ENCODE measurements at regions not wholly inside any gene's neighbourhood (a gene's known extent, or its start where the extent isn't known, plus 50 kb on each side); places are given as distances from the start of the nearest gene placed in this dataset.
"Not testable (repeated sequence)": the region's sequence is repeated elsewhere in the genome, so short reads cannot be mapped to it uniquely, and the experiment has no call there.

- DNase-seq = no peak
Measured at GRCh38 chr6:15953152-15953880, 175.6 kb upstream of the MYLIP start.

- DNase-seq = no peak
Measured at GRCh38 chr6:15952231-15953151, 176.4 kb upstream of the MYLIP start.

DNA sequence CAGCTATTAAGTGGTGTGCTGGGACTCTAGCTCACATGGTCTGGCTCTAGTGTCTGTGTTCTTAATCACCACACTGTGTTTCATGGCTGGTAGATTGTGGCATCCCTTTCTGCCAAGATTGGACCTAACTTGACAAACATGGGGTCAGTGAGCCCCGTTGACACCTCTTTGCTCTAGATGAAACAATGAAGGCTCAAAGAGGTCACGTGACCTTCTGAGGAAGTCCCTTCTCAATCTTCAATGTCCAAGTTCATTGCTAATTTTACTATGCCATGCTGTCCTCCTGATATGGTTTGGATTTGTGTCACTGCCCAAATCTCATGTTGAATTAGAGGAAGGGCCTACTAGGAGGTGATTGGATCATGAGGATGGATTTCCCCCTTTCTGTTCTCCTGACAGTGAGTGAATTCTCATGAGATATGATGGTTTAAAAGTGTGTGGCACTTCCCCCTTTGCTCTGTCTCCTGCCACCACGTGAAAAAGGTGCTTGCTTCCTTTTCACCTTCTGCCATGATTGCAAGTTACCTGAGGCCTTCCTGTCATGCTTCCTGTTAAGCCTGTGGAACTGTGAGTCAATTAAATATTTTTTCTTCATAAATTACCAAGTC lies 177.8 kb upstream of the MYLIP start:
- no peak for DNase-seq

DNA sequence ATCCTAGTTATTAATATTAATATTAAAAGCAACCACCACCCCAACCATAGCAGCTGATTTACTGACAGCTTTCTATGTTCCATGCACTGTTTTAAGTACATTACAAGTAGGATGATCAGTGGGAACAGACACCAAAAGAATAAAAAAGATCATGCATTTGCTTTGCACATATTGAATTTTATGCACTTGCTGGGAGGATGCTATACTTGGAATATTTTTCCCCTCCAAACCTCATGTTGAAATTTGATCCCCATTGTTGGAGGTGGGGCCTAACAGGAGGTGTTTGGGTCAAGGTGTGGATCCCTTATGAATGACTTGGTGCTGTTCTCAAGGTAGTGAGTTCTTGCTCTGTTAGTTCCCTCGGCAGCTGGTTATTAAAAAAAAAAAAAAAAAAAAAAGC lies 178.9 kb upstream of the MYLIP start:
- no peak for DNase-seq

GRCh38 chr6:15948930-15949900 lies 179.7 kb upstream of the MYLIP start:
- no peak for DNase-seq

DNA sequence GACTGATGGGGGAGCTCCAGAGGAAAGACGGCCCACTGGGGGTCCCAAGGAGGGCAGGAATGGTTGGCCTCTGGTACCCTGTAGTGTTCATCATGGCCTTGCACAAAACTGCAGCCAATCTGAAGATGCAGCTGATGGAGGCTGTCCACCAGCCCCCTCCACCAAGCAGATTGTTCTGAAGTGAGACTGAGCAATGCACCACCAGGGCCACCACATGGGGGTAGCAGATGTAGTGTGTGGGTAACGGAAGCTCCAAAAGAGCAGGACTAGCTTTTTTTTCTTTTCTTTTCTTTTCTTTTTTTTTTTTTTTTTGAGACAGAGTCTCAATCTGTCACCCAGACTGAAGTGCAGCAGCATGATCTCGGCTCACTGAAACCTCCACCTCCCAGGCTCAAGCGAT lies 181.0 kb upstream of the MYLIP start:
- no peak for DNase-seq

DNA sequence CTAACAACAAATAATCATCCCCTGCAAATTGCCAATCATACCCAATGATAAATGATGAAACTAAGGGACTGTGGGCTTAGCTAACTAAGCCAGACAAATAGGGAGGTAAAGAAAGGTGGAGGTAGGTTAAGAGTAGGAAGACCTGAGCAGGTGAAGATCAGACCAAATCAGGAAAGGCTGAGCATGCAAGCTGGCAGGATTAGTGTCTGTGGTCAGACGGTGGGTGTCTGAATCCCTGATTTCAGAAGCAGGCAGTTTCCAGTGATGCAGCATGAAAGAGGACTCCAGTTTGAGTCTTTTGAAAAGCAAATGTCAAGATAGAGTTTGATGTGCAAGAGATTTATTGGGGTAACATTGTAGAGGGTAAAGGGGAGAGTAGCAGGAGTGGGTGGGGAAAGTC lies 181.4 kb upstream of the MYLIP start:
- no peak for DNase-seq

DNA sequence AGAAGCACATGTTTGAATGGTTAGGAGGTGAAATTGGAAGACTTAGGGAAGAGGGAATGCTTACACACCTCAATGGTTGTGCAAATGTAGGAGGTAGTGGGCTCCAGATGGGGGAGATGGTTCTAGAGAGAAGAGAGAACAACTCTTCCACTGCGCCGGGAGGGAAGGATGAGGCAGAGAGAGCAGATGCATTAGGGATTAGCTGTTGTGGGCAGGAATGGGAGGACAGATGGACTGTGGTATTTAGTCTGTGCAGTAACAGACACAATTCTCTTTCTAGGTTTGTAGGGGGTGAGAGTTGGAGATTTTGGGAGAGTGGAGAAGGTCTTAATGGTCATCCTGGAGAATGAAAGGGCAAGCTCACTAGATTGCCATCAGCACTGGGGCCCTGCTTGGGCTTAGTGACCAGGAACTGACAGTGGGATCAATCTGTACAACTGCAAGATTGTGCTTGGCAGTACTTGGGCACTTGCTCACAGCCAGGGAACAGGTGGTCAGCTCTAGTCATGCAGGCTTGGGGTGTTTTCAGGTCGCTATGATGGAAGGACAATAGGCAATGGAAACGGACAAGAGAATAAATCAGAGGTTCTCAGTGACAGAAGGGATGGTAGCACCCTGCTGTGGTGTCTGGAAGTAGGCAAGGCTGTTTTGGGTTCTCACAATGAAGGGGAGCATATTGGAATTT lies 182.0 kb upstream of the MYLIP start:
- DNase-seq = no peak

- DNase-seq = no peak
Measured at GRCh38 chr6:15945593-15946159, 183.2 kb upstream of the MYLIP start.

DNA sequence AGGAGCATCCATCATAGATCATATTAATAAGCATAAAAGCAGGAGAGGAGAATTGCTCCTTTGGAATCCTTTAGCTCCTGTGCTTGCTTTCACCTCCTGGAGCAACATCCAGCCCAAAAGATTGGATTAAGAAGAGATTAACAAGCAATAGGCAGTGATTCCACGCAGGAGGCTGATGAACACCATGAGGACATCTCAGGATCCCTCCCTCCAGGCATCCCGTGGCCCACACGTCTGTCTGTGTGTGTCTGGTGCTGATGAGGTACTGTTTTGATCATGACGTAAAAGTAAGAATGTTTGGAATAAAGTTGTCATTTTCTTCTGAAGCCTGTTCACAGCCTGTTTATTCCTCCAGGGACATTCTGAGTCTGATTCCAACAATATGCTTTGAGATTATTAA lies 185.5 kb upstream of the MYLIP start:
- DNase-seq = no peak

DNA sequence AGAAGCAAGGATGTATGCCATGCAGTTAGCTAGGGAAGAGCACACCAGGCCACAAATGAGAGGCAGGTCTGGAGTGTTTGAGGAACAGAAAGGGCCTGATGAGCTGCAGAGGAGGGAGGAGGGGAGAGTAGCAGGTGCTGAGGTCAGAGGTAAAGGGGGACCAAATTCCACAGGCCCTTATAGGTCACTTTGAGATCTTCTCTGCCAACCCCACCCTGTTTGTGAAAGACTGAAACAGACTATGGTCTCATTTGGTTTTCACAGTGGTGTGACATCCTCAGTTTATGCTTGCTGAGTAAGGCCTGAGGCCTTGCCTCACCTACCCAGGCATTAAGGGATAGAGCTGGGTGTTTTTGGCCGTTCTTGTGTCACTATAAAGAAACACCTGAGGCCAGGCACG lies 187.7 kb upstream of the MYLIP start:
- no peak for DNase-seq

GRCh38 chr6:15938107-15938506 lies 190.8 kb upstream of the MYLIP start:
- no peak for DNase-seq

DNA sequence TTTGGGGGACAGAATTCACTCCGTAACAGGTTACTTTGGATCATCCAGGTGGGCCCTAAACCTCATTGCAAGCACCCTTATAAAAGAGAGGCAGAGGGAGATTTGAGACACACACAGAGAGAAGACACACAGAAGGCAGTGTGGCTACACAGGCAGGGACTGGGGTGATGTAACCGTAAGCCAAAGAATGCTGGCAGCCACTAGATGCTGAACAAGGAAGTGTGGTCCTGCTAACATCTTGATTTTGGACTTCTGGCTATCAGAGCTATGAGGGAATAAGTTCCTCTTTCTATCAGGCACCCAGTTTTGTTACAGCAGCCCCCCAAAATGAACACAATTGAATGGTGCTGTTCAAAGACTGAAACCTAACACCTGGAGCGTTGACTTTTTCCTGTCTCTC lies 191.3 kb upstream of the MYLIP start:
- DNase-seq = no peak

DNA sequence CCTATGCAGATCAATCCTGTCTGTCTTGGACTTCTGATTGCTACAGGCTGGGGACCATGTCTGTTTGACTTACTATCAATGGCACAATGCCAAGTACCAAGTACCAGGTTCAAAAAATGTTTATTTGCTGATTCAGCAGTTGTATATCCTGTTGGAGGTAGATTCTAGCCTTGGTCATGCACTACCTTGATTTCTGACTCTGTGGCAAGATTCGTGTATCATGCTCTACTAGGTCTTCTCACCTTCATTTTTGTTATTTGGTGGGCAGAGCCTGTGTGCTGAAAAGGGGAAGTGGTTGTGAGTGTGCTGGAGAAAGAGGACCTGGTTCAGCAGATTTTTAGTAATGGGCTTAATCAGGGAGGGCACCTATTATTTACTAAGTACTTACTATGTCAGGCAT lies 192.4 kb upstream of the MYLIP start:
- no peak for DNase-seq

DNA sequence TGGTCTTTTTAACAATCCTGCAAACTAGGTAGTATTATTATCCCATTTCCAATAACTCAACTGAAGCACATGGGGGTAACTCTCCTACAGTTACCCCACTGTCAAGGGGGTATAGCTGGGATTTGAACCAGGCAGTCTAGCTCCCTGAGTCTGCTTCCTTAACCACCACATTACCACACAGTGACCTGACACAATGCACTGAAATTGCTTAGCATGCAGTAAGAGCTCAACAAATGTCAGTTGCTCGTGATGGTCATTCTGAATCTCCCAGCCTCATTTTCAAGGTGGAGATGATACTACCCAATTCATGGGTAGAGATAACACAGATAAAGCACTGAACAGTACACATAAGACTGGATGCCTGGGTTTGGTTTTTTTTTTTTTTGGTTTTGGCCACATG lies 193.2 kb upstream of the MYLIP start:
- DNase-seq = no peak

- not testable (repeated sequence) for DNase-seq
Measured at GRCh38 chr6:15931697-15932096, 197.2 kb upstream of the MYLIP start.

DNA sequence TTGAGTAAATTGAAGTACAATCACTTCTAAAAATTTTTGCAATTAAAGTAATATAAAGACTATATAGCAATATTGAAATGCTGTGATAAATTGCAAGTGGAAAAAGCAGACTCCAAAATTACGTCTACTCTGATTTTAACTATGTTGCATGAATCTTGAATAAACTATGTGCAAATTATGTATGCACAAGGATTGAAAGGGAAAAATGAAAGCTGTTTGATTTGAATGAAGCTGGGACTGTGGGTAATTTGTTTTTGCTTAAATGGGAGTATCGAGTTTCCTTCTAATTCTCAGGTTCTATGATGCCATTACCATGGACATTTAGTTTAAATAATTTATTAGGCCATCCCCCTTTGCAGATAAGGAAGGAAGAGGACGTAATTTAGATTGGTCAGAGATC lies 198.7 kb upstream of the MYLIP start:
- no peak for DNase-seq

- DNase-seq = no peak
Measured at GRCh38 chr6:15929685-15930084, 199.2 kb upstream of the MYLIP start.

GRCh38 chr6:15927531-15928225 lies 201.2 kb upstream of the MYLIP start:
- no peak for DNase-seq

- no peak for DNase-seq
Measured at GRCh38 chr6:15926256-15926655, 202.6 kb upstream of the MYLIP start.

DNA sequence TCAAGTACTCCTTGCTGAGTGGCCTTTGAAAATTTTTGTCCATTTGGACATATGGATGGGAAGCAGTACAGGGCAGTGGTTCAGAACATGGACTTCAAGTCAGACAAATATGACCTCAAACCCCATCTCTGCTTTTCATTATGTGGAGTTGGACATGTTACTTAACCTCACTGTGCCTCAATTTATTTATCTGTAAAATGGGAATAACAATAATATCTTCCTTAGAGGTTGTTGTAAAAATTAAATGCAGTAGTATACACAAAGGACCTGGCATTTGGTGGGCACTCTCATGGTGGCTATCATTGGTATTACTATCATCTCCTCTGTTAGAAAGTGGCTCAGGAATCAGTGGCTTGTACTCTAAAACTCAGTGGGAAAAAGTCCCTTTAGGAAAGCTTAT lies 204.0 kb upstream of the MYLIP start:
- no peak for DNase-seq
